Stimulated activated effector memory CD8-positive, alpha-beta T cell treated with anti-CD3 and anti-CD28 coated beads, Interleukin-12 subunit alpha, Interleukin-12 subunit beta, amount 100 ng/mL, for 72 hours (primary cell): ENCODE measurements at regions not wholly inside any gene's neighbourhood (a gene's known extent, or its start where the extent isn't known, plus 50 kb on each side); places are given as distances from the start of the nearest gene placed in this dataset.

Source experiments
- ATAC-seq: fragments of 150-1000 bp; cut with Tn5 transposase; 2 replicates; pipeline ENCODE4 v1.10.0; 2021
- DNase-seq, 2 donors: peaks; one replicate each; pipeline ENCODE4 v3.0.0; 2021 to 2022; ENCODE audit warnings: low spot score in 2 of 2
- H3K27ac Mint-ChIP-seq: one replicate; pipeline ENCODE4 v1.8.0; 2022; ENCODE audit warnings: mild to moderate bottlenecking, mixed read lengths
- H3K36me3 Mint-ChIP-seq: one replicate; pipeline ENCODE4 v1.8.0; 2022; ENCODE audit warnings: mild to moderate bottlenecking, mixed read lengths
- H3K4me1 Mint-ChIP-seq: one replicate; pipeline ENCODE4 v1.8.0; 2022; ENCODE audit warnings: mixed read lengths
- H3K4me3 Mint-ChIP-seq: one replicate; pipeline ENCODE4 v1.8.0; 2022; ENCODE audit warnings: mild to moderate bottlenecking, mixed read lengths
- H3K9me3 Mint-ChIP-seq: one replicate; pipeline ENCODE4 v1.8.0; 2022; ENCODE audit warnings: mixed read lengths

- Mint-ChIP-seq H3K36me3 (no peaks in the 10 kb centered on the region), H3K9me3 (no peaks in the 10 kb centered on the region), H3K4me3 (no peak overlapping the region), H3K27ac (no peak overlapping the region), H3K4me1 (peaks cover 13% of the 10 kb centered on the region)
- DNase-seq, result no peak
- no peak for ATAC-seq
These were observed 87.2 kb upstream of the KLF13 start for GRCh38 chr15:31239409-31239808.

- Mint-ChIP-seq H3K36me3 (no peaks in the 10 kb centered on the region), H3K9me3 (no peaks in the 10 kb centered on the region), H3K4me3 (no peak overlapping the region), H3K27ac (peak overlapping the region; percentile 52), H3K4me1 (peaks cover 24% of the 10 kb centered on the region)
- DNase-seq, result no peak
- peak; percentile 80 for ATAC-seq
These were observed 84.6 kb upstream of the KLF13 start for GRCh38 chr15:31241888-31242522.

GRCh38 chr15:31243895-31244294, 82.7 kb upstream of the KLF13 start:
- no peaks in the 10 kb centered on the region for H3K9me3 Mint-ChIP-seq
- H3K36me3 Mint-ChIP-seq, result no peaks in the 10 kb centered on the region
- peaks cover 24% of the 10 kb centered on the region for H3K4me1 Mint-ChIP-seq
- H3K4me3 Mint-ChIP-seq, result no peak overlapping the region
- DNase-seq (no peak), ATAC-seq (no peak)
- no peak overlapping the region for H3K27ac Mint-ChIP-seq

GRCh38 chr15:31245135-31245689, 81.4 kb upstream of the KLF13 start:
- ATAC-seq (no peak), DNase-seq (no peak)
- no peak overlapping the region for H3K4me3 Mint-ChIP-seq
- H3K4me1 Mint-ChIP-seq, result peaks cover 24% of the 10 kb centered on the region
- no peaks in the 10 kb centered on the region for H3K9me3 Mint-ChIP-seq
- no peak overlapping the region for H3K27ac Mint-ChIP-seq
- no peaks in the 10 kb centered on the region for H3K36me3 Mint-ChIP-seq

GRCh38 chr15:31245756-31246155, 80.9 kb upstream of the KLF13 start:
- DNase-seq, result no peak
- no peak for ATAC-seq
- Mint-ChIP-seq H3K9me3 (no peaks in the 10 kb centered on the region), H3K36me3 (no peaks in the 10 kb centered on the region), H3K27ac (no peak overlapping the region), H3K4me3 (no peak overlapping the region), H3K4me1 (peaks cover 24% of the 10 kb centered on the region)

GRCh38 chr15:31247404-31247803, 79.2 kb upstream of the KLF13 start:
- no peak for DNase-seq
- ATAC-seq, result no peak
- Mint-ChIP-seq H3K9me3 (no peaks in the 10 kb centered on the region), H3K4me1 (peaks cover 12% of the 10 kb centered on the region), H3K36me3 (no peaks in the 10 kb centered on the region), H3K4me3 (no peak overlapping the region), H3K27ac (no peak overlapping the region)

GRCh38 chr15:31248263-31248662, 78.4 kb upstream of the KLF13 start:
- Mint-ChIP-seq H3K36me3 (no peaks in the 10 kb centered on the region), H3K9me3 (no peaks in the 10 kb centered on the region), H3K4me3 (no peak overlapping the region), H3K4me1 (peaks cover 12% of the 10 kb centered on the region), H3K27ac (no peak overlapping the region)
- ATAC-seq (no peak), DNase-seq (no peak)

GRCh38 chr15:31248951-31249350, 77.7 kb upstream of the KLF13 start:
- no peak overlapping the region for H3K4me3 Mint-ChIP-seq
- ATAC-seq, result no peak
- H3K27ac Mint-ChIP-seq, result no peak overlapping the region
- H3K36me3 Mint-ChIP-seq, result no peaks in the 10 kb centered on the region
- no peak for DNase-seq
- H3K9me3 Mint-ChIP-seq, result no peaks in the 10 kb centered on the region
- H3K4me1 Mint-ChIP-seq, result peaks cover 12% of the 10 kb centered on the region

GRCh38 chr15:31250033-31250432, 76.6 kb upstream of the KLF13 start:
- H3K27ac Mint-ChIP-seq, result no peak overlapping the region
- H3K36me3 Mint-ChIP-seq, result no peaks in the 10 kb centered on the region
- H3K4me1 Mint-ChIP-seq, result peaks cover 13% of the 10 kb centered on the region
- H3K9me3 Mint-ChIP-seq, result no peaks in the 10 kb centered on the region
- DNase-seq, result no peak
- no peak for ATAC-seq
- no peak overlapping the region for H3K4me3 Mint-ChIP-seq

GRCh38 chr15:31251165-31251564, 75.5 kb upstream of the KLF13 start:
- H3K27ac Mint-ChIP-seq, result no peak overlapping the region
- DNase-seq (no peak), ATAC-seq (no peak)
- peaks cover 16% of the 10 kb centered on the region for H3K4me1 Mint-ChIP-seq
- H3K9me3 Mint-ChIP-seq, result no peaks in the 10 kb centered on the region
- no peak overlapping the region for H3K4me3 Mint-ChIP-seq
- no peaks in the 10 kb centered on the region for H3K36me3 Mint-ChIP-seq

- ATAC-seq (no peak), DNase-seq (no peak)
- H3K36me3 Mint-ChIP-seq, result no peaks in the 10 kb centered on the region
- no peak overlapping the region for H3K4me3 Mint-ChIP-seq
- H3K9me3 Mint-ChIP-seq, result no peaks in the 10 kb centered on the region
- H3K27ac Mint-ChIP-seq, result no peak overlapping the region
- H3K4me1 Mint-ChIP-seq, result peaks cover 26% of the 10 kb centered on the region
These were observed 74.4 kb upstream of the KLF13 start for GRCh38 chr15:31252171-31252785.

- H3K9me3 Mint-ChIP-seq, result peaks cover 4% of the 10 kb centered on the region
- H3K4me3 Mint-ChIP-seq, result no peak overlapping the region
- H3K36me3 Mint-ChIP-seq, result no peaks in the 10 kb centered on the region
- H3K4me1 Mint-ChIP-seq, result peaks cover 49% of the 10 kb centered on the region
- DNase-seq, result no peak
- no peak for ATAC-seq
- H3K27ac Mint-ChIP-seq, result peak overlapping the region; percentile 38
These were observed 72.0 kb upstream of the KLF13 start for GRCh38 chr15:31254431-31255175.

- Mint-ChIP-seq H3K27ac (peak overlapping the region; percentile 38), H3K4me3 (no peak overlapping the region), H3K9me3 (peaks cover 4% of the 10 kb centered on the region), H3K4me1 (peaks cover 50% of the 10 kb centered on the region), H3K36me3 (no peaks in the 10 kb centered on the region)
- DNase-seq (no peak), ATAC-seq (no peak)
These were observed 71.5 kb upstream of the KLF13 start for GRCh38 chr15:31255176-31255510.

GRCh38 chr15:31255732-31256377, 70.8 kb upstream of the KLF13 start:
- no peak overlapping the region for H3K4me3 Mint-ChIP-seq
- H3K4me1 Mint-ChIP-seq, result peaks cover 50% of the 10 kb centered on the region
- H3K9me3 Mint-ChIP-seq, result peaks cover 4% of the 10 kb centered on the region
- no peaks in the 10 kb centered on the region for H3K36me3 Mint-ChIP-seq
- peak overlapping the region; percentile 38 for H3K27ac Mint-ChIP-seq
- ATAC-seq, result no peak
- no peak for DNase-seq

GRCh38 chr15:31256378-31257265, 70.0 kb upstream of the KLF13 start:
- H3K4me3 Mint-ChIP-seq, result no peak overlapping the region
- ATAC-seq (peak; percentile 19), DNase-seq (no peak)
- H3K4me1 Mint-ChIP-seq, result peaks cover 52% of the 10 kb centered on the region
- no peaks in the 10 kb centered on the region for H3K36me3 Mint-ChIP-seq
- H3K27ac Mint-ChIP-seq, result no peak overlapping the region
- peaks cover 4% of the 10 kb centered on the region for H3K9me3 Mint-ChIP-seq
